ENCODE measurements at regions not wholly inside any gene's neighbourhood (a gene's known extent, or its start where the extent isn't known, plus 50 kb on each side); places are given as distances from the start of the nearest gene placed in this dataset.

DNA sequence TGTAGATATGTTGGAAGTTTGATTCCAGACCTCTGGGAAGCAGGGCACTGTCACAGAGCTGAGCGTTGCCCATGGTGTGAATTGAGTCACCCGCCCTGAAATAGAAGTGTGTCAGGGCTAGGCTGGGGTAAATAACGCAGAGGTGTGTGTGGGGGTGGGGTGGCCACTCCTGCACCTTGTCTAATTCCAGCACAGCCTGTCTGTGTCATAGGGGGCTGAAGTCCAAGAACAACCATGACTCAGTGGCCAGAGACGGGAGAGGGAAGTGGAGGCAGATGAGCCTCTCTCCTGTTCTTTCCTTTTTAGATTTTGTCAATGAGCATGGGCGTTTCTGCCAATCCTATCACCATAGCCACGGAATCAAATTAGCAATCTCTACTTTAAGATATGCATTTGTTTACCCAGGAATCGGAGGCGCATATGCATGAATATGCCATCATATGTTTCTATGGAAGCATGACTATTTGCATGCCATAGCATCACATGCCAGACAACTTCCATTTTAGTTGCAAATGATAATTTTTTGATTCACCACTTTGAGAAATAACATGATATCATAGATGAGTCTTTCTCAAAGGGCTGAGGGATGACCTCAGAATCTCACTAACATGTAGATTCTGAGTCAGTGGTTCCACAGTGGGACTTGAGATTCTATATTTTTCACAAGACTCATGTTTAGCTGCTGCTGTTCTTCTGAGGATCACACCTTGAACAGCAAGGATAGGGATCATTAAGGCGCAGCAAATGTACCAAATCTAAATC is 852.9 kb downstream of the DCDC2C start:
- TF ChIP-seq, protein P1, sequence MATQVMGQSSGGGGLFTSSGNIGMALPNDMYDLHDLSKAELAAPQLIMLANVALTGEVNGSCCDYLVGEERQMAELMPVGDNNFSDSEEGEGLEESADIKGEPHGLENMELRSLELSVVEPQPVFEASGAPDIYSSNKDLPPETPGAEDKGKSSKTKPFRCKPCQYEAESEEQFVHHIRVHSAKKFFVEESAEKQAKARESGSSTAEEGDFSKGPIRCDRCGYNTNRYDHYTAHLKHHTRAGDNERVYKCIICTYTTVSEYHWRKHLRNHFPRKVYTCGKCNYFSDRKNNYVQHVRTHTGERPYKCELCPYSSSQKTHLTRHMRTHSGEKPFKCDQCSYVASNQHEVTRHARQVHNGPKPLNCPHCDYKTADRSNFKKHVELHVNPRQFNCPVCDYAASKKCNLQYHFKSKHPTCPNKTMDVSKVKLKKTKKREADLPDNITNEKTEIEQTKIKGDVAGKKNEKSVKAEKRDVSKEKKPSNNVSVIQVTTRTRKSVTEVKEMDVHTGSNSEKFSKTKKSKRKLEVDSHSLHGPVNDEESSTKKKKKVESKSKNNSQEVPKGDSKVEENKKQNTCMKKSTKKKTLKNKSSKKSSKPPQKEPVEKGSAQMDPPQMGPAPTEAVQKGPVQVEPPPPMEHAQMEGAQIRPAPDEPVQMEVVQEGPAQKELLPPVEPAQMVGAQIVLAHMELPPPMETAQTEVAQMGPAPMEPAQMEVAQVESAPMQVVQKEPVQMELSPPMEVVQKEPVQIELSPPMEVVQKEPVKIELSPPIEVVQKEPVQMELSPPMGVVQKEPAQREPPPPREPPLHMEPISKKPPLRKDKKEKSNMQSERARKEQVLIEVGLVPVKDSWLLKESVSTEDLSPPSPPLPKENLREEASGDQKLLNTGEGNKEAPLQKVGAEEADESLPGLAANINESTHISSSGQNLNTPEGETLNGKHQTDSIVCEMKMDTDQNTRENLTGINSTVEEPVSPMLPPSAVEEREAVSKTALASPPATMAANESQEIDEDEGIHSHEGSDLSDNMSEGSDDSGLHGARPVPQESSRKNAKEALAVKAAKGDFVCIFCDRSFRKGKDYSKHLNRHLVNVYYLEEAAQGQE (IDR thresholded peaks at IDR 0.05; ENCODE audit: insufficient read depth in 1 of 2, low read depth in 2 of 2, low read length in 2 of 2): no peak
- TF ChIP-seq FOXP2 (optimal IDR thresholded peaks at IDR 0.05; ENCODE audit: borderline replicate concordance, extremely low read depth, extremely low read length, insufficient read depth) (peak; percentile 25), TAF1 (IDR thresholded peaks at IDR 0.05; ENCODE audit: borderline replicate concordance, insufficient read depth, low read length) (no peak)

DNA sequence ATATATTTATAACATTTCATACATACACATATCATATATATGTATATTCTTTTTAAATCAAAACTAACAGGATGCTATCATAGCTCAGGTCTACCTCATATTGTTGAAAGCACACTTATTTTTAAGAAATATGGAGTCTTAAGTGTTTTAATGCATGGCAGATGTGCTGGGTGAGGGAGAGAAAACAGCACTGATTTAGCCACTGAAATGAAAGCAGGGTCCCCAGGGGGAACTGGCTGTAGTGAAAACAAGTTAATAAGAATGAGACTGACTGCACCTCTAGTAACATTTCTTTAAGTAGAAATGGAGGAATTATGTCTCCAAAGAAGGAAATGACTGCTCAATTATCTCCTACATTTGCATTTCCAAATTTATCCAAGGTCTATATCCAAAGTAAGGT is 857.8 kb downstream of the DCDC2C start:
- TF ChIP-seq, protein P1 (IDR thresholded peaks at IDR 0.05; ENCODE audit: insufficient read depth in 1 of 2, low read depth in 2 of 2, low read length in 2 of 2): no peak
- TF ChIP-seq FOXP2 (optimal IDR thresholded peaks at IDR 0.05; ENCODE audit: borderline replicate concordance, extremely low read depth, extremely low read length, insufficient read depth) (no peak), TAF1 (IDR thresholded peaks at IDR 0.05; ENCODE audit: borderline replicate concordance, insufficient read depth, low read length) (no peak), SIN3A (IDR thresholded peaks at IDR 0.05; ENCODE audit: borderline replicate concordance, insufficient read depth, low read length) (no peak), POLR2AphosphoS5 (IDR thresholded peaks at IDR 0.05; ENCODE audit: low read depth, low read length) (no peak)

GRCh38 chr2:4576075-4576474 is 872.7 kb downstream of the DCDC2C start:
- TF ChIP-seq TAF1 (IDR thresholded peaks at IDR 0.05; ENCODE audit: borderline replicate concordance, insufficient read depth, low read length) (no peak), POLR2AphosphoS5 (IDR thresholded peaks at IDR 0.05; ENCODE audit: low read depth, low read length) (no peak)
- TF ChIP-seq, protein P1 (IDR thresholded peaks at IDR 0.05; ENCODE audit: insufficient read depth in 1 of 2, low read depth in 2 of 2, low read length in 2 of 2): no peak

- no peak for TF ChIP-seq FOXP2 (optimal IDR thresholded peaks at IDR 0.05; ENCODE audit: borderline replicate concordance, extremely low read depth, extremely low read length, insufficient read depth)
- no peak for TF ChIP-seq SIN3A (IDR thresholded peaks at IDR 0.05; ENCODE audit: borderline replicate concordance, insufficient read depth, low read length)
- TF ChIP-seq, protein P1 (IDR thresholded peaks at IDR 0.05; ENCODE audit: insufficient read depth in 1 of 2, low read depth in 2 of 2, low read length in 2 of 2): no peak
- no peak for TF ChIP-seq POLR2AphosphoS5 (IDR thresholded peaks at IDR 0.05; ENCODE audit: low read depth, low read length)
- TF ChIP-seq TAF1 (IDR thresholded peaks at IDR 0.05; ENCODE audit: borderline replicate concordance, insufficient read depth, low read length): no peak
Measured at GRCh38 chr2:4579977-4580376, 876.6 kb downstream of the DCDC2C start.
